ENCODE measurements at regions not wholly inside any gene's neighbourhood (a gene's known extent, or its start where the extent isn't known, plus 50 kb on each side); places are given as distances from the start of the nearest gene placed in this dataset.
"Not testable (repeated sequence)": the region's sequence is repeated elsewhere in the genome, so short reads cannot be mapped to it uniquely, and the experiment has no call there.

DNA sequence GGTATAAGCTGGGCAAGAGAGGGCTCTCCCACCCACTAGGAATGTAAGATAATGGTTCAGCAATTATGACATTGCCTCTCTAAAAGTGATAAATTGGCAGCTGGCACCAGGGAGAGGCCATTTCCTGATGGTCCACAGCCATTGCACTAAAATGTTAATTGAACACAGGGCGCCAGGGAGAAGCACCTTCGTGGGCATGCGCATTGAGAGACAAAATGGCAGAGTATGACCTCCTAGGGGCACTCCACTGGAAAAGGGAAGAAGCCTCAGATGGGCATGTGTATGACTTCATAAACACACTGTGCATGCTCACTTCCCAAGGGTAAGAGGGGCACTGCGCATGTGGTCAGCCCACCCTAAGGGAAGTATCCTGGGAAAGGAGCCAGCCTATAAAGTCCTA, 419.2 kb downstream of the AGTPBP1 start:
- TF ChIP-seq, protein P1, sequence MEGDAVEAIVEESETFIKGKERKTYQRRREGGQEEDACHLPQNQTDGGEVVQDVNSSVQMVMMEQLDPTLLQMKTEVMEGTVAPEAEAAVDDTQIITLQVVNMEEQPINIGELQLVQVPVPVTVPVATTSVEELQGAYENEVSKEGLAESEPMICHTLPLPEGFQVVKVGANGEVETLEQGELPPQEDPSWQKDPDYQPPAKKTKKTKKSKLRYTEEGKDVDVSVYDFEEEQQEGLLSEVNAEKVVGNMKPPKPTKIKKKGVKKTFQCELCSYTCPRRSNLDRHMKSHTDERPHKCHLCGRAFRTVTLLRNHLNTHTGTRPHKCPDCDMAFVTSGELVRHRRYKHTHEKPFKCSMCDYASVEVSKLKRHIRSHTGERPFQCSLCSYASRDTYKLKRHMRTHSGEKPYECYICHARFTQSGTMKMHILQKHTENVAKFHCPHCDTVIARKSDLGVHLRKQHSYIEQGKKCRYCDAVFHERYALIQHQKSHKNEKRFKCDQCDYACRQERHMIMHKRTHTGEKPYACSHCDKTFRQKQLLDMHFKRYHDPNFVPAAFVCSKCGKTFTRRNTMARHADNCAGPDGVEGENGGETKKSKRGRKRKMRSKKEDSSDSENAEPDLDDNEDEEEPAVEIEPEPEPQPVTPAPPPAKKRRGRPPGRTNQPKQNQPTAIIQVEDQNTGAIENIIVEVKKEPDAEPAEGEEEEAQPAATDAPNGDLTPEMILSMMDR (conservative IDR thresholded peaks at IDR 0.05; ENCODE audit: low read length): no peak
- no peak for TF ChIP-seq EZH2phosphoT487 (IDR thresholded peaks at IDR 0.05; ENCODE audit: borderline replicate concordance, low read depth, low read length)
- no peaks in the 10 kb centered on the region for H3K9me2 ChIP-seq (ENCODE audit: insufficient read depth, low read length)
- ChIA-PET POLR2A (no interaction called here), CTCF (ENCODE audit: unreplicated experiment) (no interaction called here)
- no peak overlapping the region for H3K4me3 ChIP-seq (ENCODE audit: low read depth, low read length, poor library complexity, severe bottlenecking)
- intact Hi-C loops (cut with micrococcal nuclease; ENCODE audit: unreplicated experiment): no loop called here
- H2AFZ ChIP-seq (ENCODE audit: low read length): no peak overlapping the region
- H3K36me3 ChIP-seq (ENCODE audit: insufficient read depth, low read length): no peaks in the 10 kb centered on the region
- no peaks in the 10 kb centered on the region for H3K79me2 ChIP-seq (ENCODE audit: insufficient read depth, low read depth, low read length)
- no peaks in the 10 kb centered on the region for H3K9me3 ChIP-seq (ENCODE audit: low read length)
- H3K4me1 ChIP-seq (ENCODE audit: insufficient read depth, low read length, poor library complexity, severe bottlenecking): no peaks in the 10 kb centered on the region
- H3K4me2 ChIP-seq (ENCODE audit: low read length): no peak overlapping the region
- BruUV-seq (replicated peaks): no TSS peak
- no peak for DNase-seq (ENCODE audit: low spot score)
- no peak overlapping the region for H3K27ac ChIP-seq (ENCODE audit: low read depth, low read length, poor library complexity, severe bottlenecking)
- H4K20me1 ChIP-seq (ENCODE audit: insufficient read depth, low read length): no peaks in the 10 kb centered on the region

- BruUV-seq (replicated peaks): no TSS peak
- Histone ChIP-seq H3K9me3 (ENCODE audit: low read length) (no peaks in the 10 kb centered on the region), H2AFZ (ENCODE audit: low read length) (no peak overlapping the region), H4K20me1 (ENCODE audit: insufficient read depth, low read length) (no peaks in the 10 kb centered on the region), H3K4me3 (ENCODE audit: low read depth, low read length, poor library complexity, severe bottlenecking) (no peak overlapping the region), H3K36me3 (ENCODE audit: insufficient read depth, low read length) (no peaks in the 10 kb centered on the region), H3K79me2 (ENCODE audit: insufficient read depth, low read depth, low read length) (no peaks in the 10 kb centered on the region), H3K4me2 (ENCODE audit: low read length) (no peak overlapping the region), H3K27ac (ENCODE audit: low read depth, low read length, poor library complexity, severe bottlenecking) (no peak overlapping the region), H3K4me1 (ENCODE audit: insufficient read depth, low read length, poor library complexity, severe bottlenecking) (no peaks in the 10 kb centered on the region), H3K9me2 (ENCODE audit: insufficient read depth, low read length) (no peaks in the 10 kb centered on the region)
- no peak for DNase-seq (ENCODE audit: low spot score)
- CTCF ChIA-PET (ENCODE audit: unreplicated experiment): no interaction called here
- no peak for TF ChIP-seq EZH2phosphoT487 (IDR thresholded peaks at IDR 0.05; ENCODE audit: borderline replicate concordance, low read depth, low read length)
- intact Hi-C loops (cut with micrococcal nuclease; ENCODE audit: unreplicated experiment): no loop called here
- POLR2A ChIA-PET: no interaction called here
Observed at GRCh38 chr9:85321561-85321960, 420.2 kb downstream of the AGTPBP1 start.

DNA sequence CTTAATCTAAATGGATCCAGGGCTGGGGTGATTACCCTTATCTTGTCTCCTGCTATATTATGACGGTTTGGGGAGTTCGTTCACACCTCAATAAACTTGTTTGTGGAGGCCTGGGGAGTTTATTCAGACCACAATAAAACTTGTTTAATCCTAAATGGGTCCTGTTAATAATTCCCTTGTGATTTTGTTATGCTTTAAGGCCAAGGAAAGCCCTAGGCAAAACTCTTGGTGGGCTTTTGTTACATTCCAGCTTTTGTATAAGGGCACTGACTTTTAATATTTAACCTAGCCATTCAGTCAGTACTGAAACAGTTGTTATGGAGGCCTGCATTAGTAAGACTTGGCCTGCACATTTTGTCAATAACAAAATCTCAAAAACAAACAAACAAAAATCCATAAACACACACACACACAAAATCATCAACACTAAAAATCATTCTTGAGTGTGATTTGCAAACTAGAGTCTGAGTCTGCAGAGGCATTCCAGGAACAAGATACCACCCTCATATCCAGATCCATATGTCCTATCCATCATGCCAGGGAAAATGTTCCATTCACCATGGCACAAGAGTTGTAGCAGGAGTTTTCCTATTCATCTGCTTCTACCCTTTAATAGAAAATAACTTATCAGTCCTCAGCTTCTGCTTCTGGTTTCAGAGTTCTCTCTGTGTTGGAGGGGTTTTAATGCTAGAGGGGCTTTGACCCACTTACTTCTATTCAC, 421.7 kb downstream of the AGTPBP1 start:
- no peaks in the 10 kb centered on the region for H3K9me3 ChIP-seq (ENCODE audit: low read length)
- no peak for DNase-seq (ENCODE audit: low spot score)
- ChIA-PET CTCF (ENCODE audit: unreplicated experiment) (no interaction called here), POLR2A (interaction anchor here (0.6 kb wide), 1 partner anchor 1931 kb away, joined by 7 read pairs; no protein-coding TSS in a partner anchor)
- H3K4me1 ChIP-seq (ENCODE audit: insufficient read depth, low read length, poor library complexity, severe bottlenecking): no peaks in the 10 kb centered on the region
- BruUV-seq (replicated peaks): no TSS peak
- no peaks in the 10 kb centered on the region for H3K9me2 ChIP-seq (ENCODE audit: insufficient read depth, low read length)
- H2AFZ ChIP-seq (ENCODE audit: low read length): no peak overlapping the region
- intact Hi-C loops (cut with micrococcal nuclease; ENCODE audit: unreplicated experiment): no loop called here
- H3K36me3 ChIP-seq (ENCODE audit: insufficient read depth, low read length): no peaks in the 10 kb centered on the region
- no peak for TF ChIP-seq EZH2phosphoT487 (IDR thresholded peaks at IDR 0.05; ENCODE audit: borderline replicate concordance, low read depth, low read length)
- TF ChIP-seq, protein P1 (conservative IDR thresholded peaks at IDR 0.05; ENCODE audit: low read length): no peak
- H4K20me1 ChIP-seq (ENCODE audit: insufficient read depth, low read length): no peaks in the 10 kb centered on the region
- H3K4me2 ChIP-seq (ENCODE audit: low read length): no peak overlapping the region
- no peaks in the 10 kb centered on the region for H3K79me2 ChIP-seq (ENCODE audit: insufficient read depth, low read depth, low read length)
- H3K4me3 ChIP-seq (ENCODE audit: low read depth, low read length, poor library complexity, severe bottlenecking): no peak overlapping the region
- H3K27ac ChIP-seq (ENCODE audit: low read depth, low read length, poor library complexity, severe bottlenecking): no peak overlapping the region

DNA sequence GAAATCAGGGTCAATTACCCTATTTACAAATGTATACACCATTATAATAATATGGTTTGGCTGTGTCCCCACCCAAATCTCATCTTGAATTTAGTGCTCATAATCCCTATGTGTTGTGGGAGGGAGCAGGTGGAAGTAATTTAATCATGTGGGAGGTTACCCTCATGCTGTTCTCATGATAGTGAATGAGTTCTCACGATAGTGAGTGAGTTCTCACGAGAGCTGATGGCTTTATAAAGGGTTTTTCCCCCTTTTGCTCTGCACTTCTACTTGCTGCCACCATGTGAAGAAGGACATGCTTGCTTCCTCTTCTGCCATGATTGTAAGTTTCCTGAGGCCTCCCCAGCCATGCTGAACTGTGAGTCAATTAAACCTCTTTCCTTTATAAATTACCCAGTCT, 426.2 kb downstream of the AGTPBP1 start:
- H3K4me2 ChIP-seq (ENCODE audit: low read length); H3K9me3 ChIP-seq (ENCODE audit: low read length); H3K4me1 ChIP-seq (ENCODE audit: insufficient read depth, low read length, poor library complexity, severe bottlenecking); intact Hi-C loops (cut with micrococcal nuclease; ENCODE audit: unreplicated experiment); H3K27ac ChIP-seq (ENCODE audit: low read depth, low read length, poor library complexity, severe bottlenecking); BruUV-seq (replicated peaks); DNase-seq (ENCODE audit: low spot score); H3K79me2 ChIP-seq (ENCODE audit: insufficient read depth, low read depth, low read length); H3K4me3 ChIP-seq (ENCODE audit: low read depth, low read length, poor library complexity, severe bottlenecking); H3K9me2 ChIP-seq (ENCODE audit: insufficient read depth, low read length); H3K36me3 ChIP-seq (ENCODE audit: insufficient read depth, low read length); H4K20me1 ChIP-seq (ENCODE audit: insufficient read depth, low read length); POLR2A ChIA-PET; H2AFZ ChIP-seq (ENCODE audit: low read length); CTCF ChIA-PET (ENCODE audit: unreplicated experiment): not testable (repeated sequence)
